IMR-90 (cell line): ENCODE measurements at regions not wholly inside any gene's neighbourhood (a gene's known extent, or its start where the extent isn't known, plus 50 kb on each side); places are given as distances from the start of the nearest gene placed in this dataset.

ENCODE experiments used
- CTCF ChIP-seq: conservative IDR thresholded peaks from 2 replicates; pipeline ENCODE4 v1.5.1; 2012; ENCODE audit warnings: mild to moderate bottlenecking, low read depth, low read length, improper control_type of control experiment
- ELK1 ChIP-seq: fragments of 150-350 bp; IDR thresholded peaks from 2 replicates; pipeline ENCODE4 v1.6.1; 2016; ENCODE audit warnings: low read depth, mild to moderate bottlenecking, low read length, moderate library complexity, borderline replicate concordance
- FOS ChIP-seq: fragments of 150-350 bp; IDR thresholded peaks from 2 replicates; pipeline ENCODE4 v1.6.1; 2016; ENCODE audit warnings: low read depth, low read length
- MAFK ChIP-seq: IDR thresholded peaks from 2 replicates; pipeline ENCODE4 v1.6.1; 2012; ENCODE audit warnings: low read depth, low read length, improper control_type of control experiment
- MXI1 ChIP-seq: IDR thresholded peaks from 2 replicates; pipeline ENCODE4 v1.6.1; 2012; ENCODE audit warnings: low read depth, mild to moderate bottlenecking, low read length, moderate library complexity, borderline replicate concordance
- POLR2A ChIP-seq: IDR thresholded peaks from 2 replicates; pipeline ENCODE4 v1.6.1; 2012; ENCODE audit warnings: mild to moderate bottlenecking, low read depth, low read length
- RAD21 ChIP-seq: IDR thresholded peaks from 2 replicates; pipeline ENCODE4 v1.6.1; 2012; ENCODE audit warnings: low read length, improper control_type of control experiment
- RFX5 ChIP-seq: IDR thresholded peaks from 2 replicates; pipeline ENCODE4 v1.8.0; 2012; ENCODE audit warnings: low read depth, mild to moderate bottlenecking, low read length, moderate library complexity

DNA sequence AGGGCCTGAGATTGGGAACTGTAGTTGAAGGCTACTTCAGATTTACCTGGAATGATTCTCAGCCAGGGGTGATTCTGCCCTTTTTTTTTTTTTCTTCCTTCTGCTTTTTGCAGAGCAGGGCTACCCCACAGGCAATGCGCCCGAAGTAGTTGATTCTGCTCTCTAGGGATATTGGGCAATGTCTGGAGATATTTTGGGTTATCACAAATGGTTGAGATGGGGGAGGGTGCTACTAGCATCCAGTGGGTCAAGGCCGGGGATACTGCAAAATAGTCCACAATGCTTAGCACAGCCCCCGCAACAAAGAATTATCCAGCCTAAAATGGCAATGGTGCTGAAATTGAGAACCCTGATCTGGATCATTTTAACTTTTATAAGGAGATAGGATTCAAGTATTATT is 71.2 kb upstream of the ZMYND8 start:
- TF ChIP-seq CTCF (no peak), RFX5 (no peak), MXI1 (no peak), FOS (no peak), RAD21 (no peak), POLR2A (no peak), MAFK (no peak), ELK1 (no peak)
